HG02981 (cell line): ENCODE measurements at regions not wholly inside any gene's neighbourhood (a gene's known extent, or its start where the extent isn't known, plus 50 kb on each side); places are given as distances from the start of the nearest gene placed in this dataset.

ENCODE experiments used
- ATAC-seq: cut with Tn5 transposase; IDR thresholded peaks from one replicate; pipeline ENCODE4 v1.9.1; 2021; ENCODE audit warnings: mild to moderate bottlenecking, moderate library complexity; ENCODE audit not compliant: unreplicated experiment

DNA sequence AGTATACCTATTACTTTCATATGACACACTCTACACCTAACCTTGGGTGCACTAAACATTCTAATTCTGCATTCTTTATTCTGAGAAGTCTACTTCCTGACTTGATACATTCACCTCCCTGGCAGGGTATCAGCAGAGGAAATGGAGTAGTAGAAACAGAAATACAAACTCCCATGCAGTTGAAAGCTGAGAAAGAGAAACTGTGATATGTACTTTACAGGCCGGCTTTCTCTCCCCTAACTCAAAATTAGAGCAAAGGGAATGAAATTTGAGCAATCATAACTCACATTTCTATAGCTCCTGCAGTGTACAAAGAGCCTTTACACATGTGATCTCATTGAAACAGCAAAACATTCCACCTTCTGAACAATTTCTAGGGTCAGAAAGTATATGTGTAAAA is 135.5 kb upstream of the COL8A1 start:
- no peak for ATAC-seq

DNA sequence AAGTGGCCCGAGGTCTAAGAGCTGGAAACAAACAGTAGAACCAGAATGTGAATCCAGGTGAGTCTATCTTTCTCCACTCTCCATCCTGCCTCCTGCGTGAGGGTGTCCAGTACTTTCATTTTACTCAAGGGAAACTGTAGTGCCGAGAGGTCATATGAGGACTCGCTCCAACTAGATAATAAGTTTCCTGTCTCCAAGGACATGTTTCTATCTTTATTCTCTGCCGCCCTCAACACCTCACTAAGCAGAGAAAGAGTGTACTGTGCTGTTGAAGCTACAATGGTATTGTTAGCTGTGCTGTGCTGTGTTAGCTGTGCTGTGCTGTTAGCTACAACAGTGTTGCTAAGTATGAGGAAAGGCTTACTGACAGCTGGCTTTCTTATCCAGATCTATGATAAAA is 137.9 kb upstream of the COL8A1 start:
- no peak for ATAC-seq

- peak; percentile 55 for ATAC-seq
Measured at GRCh38 chr3:99499235-99500158, 138.9 kb upstream of the COL8A1 start.

GRCh38 chr3:99498550-99499234 is 139.7 kb upstream of the COL8A1 start:
- no peak for ATAC-seq

DNA sequence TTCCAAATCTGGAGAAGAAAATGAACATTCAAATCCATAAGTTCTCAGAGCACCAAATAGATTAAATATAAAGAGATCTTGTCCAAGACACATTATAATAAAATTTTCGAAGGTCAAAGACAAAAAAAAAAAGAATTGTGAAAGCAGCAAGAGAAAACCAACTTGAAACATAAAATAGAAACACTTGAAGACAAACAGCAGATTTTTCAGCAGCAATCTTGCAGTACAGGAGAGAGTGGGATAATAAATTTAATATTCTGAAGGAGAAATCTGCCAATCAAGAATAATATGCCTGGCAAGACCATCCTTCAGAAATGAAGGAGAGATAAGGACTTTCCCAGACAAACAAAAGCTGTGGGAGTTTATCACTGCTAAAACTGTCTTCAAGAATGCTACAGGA is 150.5 kb upstream of the COL8A1 start:
- ATAC-seq: no peak

DNA sequence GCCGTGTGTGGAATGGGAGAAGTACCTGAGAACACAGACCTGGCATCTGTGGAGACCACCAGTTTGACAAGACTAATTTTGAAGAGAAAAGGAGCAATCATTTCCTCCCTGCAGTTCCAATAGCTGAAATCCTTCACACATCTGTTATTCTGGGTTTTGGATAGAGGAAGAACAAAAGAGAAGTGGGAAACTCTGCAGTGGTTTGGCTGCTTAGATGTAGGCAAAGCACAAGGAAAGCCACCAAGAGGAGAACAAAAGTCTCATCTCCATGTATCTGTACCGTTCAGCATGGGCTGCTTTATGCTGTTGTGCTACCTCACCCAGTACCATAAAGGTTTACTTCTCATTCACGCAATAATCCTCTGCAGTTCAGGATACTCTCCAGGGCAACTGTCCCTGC is 153.1 kb upstream of the COL8A1 start:
- ATAC-seq: no peak

DNA sequence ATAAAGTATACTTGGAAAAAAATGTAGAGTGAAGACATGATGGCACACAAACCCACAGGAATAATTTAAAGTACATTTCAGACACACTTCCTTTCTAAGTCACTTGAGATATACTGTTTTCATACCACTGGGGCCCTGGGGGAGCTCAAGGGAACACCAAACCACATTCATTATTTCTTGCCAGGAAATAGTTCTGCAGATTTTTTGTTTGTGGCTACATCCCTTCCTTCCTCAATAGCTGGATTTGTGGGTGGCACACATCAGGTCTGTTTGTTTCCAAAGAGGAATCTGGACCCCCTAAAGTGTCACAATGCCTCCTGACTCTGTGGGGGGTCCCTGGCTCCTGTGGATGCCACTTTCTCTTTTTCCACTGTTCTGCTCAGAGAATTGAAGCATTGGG is 153.5 kb upstream of the COL8A1 start:
- no peak for ATAC-seq

GRCh38 chr3:99483841-99484240 is 154.6 kb upstream of the COL8A1 start:
- ATAC-seq: no peak

GRCh38 chr3:99482191-99482590 is 156.2 kb upstream of the COL8A1 start:
- ATAC-seq: no peak

- ATAC-seq: no peak
Measured at GRCh38 chr3:99481561-99481960, 156.8 kb upstream of the COL8A1 start.

GRCh38 chr3:99479768-99480167 is 158.6 kb upstream of the COL8A1 start:
- ATAC-seq: no peak

DNA sequence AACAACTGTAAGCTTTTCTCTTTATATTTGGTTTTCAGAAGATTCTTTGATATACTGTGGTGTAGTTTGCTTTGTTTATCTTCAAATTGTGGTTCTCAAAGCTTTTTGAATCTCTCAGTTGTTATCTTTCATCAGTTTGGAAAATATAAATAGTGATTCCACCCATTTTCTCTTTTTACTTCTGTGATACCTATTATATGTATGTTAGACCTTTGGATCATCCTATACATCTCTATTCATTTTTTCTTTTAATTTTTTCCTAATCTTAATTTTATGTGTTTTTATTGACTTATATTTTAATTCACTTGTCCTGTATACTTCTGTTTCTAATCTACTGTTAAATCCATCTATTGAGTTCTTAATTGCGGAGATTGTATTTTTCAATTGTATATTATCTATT is 160.7 kb upstream of the COL8A1 start:
- no peak for ATAC-seq

- no peak for ATAC-seq
Measured at GRCh38 chr3:99475229-99475628, 163.2 kb upstream of the COL8A1 start.

DNA sequence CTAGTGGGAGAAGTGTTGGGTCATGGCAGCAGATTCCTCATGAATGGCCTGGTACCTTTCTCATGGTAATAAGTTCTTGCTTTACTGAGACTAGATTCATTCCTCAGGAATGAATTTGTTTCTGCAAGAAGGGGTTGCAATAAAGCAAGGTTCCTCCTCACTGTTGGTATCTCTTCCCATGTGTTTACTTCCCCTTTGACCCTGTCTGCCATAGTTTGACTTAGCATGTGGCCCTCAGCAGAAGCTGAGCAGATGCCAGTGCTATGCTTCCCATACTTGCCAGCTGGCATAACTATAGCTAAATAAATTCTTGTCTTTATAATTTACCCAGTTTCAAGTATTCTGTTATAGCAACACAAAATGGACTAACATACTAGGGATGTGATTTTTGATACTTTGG is 163.6 kb upstream of the COL8A1 start:
- ATAC-seq: no peak

DNA sequence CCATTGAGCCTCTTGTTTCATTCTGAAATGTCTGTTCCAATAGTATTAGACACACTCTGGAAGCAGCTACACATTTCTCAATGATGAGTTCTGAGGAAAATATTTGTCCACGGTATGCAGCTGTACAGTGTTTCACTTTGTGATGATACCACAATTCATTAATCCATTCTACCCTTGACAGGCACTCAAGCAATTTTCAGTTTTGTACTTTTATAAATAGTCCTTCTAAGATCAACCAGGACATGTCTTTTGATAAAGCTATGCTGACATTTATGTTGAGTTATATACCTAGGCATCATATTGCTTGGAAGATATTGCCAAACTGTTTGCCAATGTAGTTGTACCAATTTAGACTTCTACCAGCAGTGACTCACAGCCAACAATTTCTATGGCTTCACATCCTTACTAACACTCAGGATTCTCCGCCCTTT is 165.1 kb upstream of the COL8A1 start:
- no peak for ATAC-seq

DNA sequence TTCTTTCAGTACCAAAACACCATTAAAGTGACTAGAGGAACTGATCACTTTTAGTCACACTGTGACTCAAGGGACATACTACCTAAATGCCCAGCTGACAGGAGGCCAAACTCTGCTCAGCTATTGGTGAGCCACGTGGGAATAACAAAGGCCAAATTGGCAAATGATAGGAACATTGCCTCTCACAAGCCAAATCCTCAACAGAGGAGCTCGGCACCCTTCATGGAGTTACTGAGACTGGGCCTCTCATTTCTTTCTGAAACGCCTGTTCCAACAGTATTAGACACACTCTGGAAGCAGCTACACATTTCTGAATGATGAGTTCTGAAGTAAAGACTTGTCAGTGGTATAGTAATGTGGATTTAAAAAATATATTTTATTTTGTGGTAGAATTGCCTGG is 166.0 kb upstream of the COL8A1 start:
- no peak for ATAC-seq

DNA sequence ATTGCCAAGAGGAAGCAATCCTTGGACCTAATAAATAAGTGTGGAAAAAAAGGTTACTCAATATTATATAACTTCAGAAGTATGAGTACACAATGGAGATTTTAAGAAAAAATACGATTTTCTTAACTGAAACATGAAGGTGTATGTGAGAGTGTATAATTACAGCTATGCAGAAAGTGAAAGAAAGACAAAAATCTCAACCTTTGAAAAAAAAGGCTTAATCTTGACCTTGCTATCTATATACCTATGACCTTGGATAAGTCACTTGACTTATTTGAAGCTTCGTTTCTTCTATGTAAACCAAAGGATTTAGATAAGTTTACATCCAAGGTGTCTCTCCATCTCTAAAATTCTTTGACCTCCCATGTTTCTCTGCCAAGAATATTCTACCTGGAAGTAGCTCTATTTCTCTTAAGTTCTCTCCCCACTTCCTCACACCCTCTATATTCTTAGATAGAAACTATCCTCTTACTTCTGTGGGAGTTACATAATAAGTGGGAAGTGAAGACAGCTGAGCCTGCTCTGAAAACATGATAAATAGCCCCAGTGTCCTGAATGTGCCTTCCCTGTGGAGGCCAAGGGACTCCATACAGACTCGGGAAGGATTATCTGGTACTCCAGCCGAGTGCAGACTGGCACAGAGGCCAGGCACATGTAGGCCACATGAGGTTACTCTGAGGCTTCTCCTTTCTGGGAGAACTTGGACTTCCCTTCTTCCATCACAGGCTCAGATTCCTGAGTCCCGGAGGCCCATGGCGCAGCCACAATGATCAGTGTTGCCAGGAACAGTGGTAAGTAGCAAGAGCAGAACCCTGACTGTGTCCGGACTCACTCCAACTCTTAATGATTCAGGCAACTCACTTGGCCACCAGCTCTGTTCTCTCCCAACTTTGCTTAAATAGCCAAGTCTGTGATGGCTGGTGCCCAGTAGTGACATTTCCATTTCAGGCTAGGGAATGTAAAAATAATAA is 166.8 kb upstream of the COL8A1 start:
- ATAC-seq: no peak

DNA sequence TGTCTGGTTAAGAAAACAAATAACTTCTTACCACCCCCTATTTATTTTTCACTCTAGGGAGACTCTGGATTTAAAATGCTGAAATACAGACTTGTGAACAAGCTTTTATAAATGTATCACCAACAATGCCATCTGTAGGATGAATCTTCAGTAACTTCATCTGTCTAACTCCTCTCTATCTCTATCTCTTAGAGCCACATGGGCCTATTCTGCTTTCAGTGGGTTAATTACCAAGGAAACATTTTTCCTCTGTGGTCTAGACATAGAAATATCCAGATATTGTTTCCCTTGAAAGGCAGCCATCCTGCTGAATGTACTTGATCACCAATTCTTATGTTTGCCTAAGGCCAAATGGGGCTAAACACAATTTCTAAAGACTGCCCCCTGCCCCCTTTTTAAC is 167.6 kb upstream of the COL8A1 start:
- no peak for ATAC-seq

- ATAC-seq: no peak
Measured at GRCh38 chr3:99468918-99469317, 169.5 kb upstream of the COL8A1 start.

DNA sequence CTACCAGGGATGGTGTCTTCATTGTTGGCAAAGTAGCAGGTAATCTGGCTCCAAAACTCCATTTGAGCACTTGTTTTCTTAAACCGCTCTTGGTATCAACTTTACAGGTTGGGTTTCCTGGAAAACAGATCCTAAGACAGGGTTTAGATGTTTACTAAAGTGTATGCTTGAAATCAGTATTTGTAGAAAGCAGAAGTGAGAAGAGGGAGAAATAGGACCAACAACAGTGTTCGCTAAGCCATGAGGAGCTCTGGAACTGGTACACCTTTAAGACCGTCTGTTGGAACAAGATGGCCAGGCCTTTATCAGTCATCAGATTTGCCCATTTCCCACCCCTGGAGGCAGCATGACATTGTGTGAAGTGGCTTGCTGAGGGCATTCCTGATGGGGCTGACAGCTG is 171.0 kb upstream of the COL8A1 start:
- ATAC-seq: no peak

GRCh38 chr3:99466331-99466730 is 172.1 kb upstream of the COL8A1 start:
- no peak for ATAC-seq
